ENCODE measurements at regions not wholly inside any gene's neighbourhood (a gene's known extent, or its start where the extent isn't known, plus 50 kb on each side); places are given as distances from the start of the nearest gene placed in this dataset.

DNA sequence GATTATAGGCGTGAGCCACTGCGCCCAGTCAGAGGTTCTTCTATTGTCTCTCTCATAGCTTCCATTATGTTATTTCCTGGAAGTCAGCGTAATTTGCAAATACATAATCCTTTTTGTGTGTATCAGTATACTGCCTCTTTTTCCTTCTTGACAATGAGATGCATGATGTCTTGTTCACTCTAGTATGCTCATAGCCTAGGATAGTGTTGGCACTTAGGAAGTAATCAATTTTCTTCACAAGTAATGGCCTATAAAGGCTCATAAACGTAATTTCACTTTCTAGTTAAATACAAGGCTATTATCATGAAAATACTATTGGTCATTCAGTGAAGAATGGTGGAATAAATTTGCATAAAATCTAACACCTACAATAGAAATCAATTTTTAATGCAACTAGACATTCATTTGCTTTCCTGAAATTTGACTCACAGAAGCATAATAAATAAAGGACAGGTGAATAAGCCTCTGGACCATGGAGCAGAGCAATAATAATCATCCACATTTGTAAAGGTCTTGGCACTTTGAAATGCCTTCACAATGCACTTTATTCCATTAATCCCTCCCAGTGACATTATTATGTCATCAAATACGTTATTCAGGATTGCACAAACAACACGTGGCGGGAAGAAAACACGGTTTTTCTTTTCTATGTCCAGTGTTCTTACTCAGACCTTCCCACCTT, 366.9 kb upstream of the BTBD3 start:
- no peaks in the 10 kb centered on the region for H3F3A ChIP-seq (ENCODE audit: low read depth)
- H3K79me2 ChIP-seq (ENCODE audit: insufficient read depth, low read length), result no peaks in the 10 kb centered on the region
- no peak overlapping the region for H2AFZ ChIP-seq (ENCODE audit: low read length)
- no peak overlapping the region for H3K4me3 ChIP-seq (ENCODE audit: low read length, poor library complexity, severe bottlenecking)
- no peak overlapping the region for H3K4me2 ChIP-seq (ENCODE audit: low read depth, low read length, poor library complexity, severe bottlenecking)
- H3K9me2 ChIP-seq (replicated peaks; ENCODE audit: low read depth, low read length), result no peaks in the 10 kb centered on the region
- H3K9ac ChIP-seq (ENCODE audit: low read depth, low read length, poor library complexity, severe bottlenecking), result no peak overlapping the region
- H3K27me3 ChIP-seq (ENCODE audit: insufficient read depth, low read length, poor library complexity, severe bottlenecking), result no peaks in the 10 kb centered on the region
- H3K36me3 ChIP-seq (ENCODE audit: insufficient read depth, low read length), result no peaks in the 10 kb centered on the region
- no peaks in the 10 kb centered on the region for H4K20me1 ChIP-seq (ENCODE audit: insufficient read depth, low read length, poor library complexity, severe bottlenecking)
- TF ChIP-seq, protein P1, sequence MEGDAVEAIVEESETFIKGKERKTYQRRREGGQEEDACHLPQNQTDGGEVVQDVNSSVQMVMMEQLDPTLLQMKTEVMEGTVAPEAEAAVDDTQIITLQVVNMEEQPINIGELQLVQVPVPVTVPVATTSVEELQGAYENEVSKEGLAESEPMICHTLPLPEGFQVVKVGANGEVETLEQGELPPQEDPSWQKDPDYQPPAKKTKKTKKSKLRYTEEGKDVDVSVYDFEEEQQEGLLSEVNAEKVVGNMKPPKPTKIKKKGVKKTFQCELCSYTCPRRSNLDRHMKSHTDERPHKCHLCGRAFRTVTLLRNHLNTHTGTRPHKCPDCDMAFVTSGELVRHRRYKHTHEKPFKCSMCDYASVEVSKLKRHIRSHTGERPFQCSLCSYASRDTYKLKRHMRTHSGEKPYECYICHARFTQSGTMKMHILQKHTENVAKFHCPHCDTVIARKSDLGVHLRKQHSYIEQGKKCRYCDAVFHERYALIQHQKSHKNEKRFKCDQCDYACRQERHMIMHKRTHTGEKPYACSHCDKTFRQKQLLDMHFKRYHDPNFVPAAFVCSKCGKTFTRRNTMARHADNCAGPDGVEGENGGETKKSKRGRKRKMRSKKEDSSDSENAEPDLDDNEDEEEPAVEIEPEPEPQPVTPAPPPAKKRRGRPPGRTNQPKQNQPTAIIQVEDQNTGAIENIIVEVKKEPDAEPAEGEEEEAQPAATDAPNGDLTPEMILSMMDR (conservative IDR thresholded peaks at IDR 0.05; ENCODE audit: low read length), result no peak
- TF ChIP-seq EZH2phosphoT487 (IDR thresholded peaks at IDR 0.05; ENCODE audit: borderline replicate concordance), result no peak
- no peaks in the 10 kb centered on the region for H3K4me1 ChIP-seq (ENCODE audit: insufficient read depth, low read length, poor library complexity, severe bottlenecking)
- H3K9me3 ChIP-seq (ENCODE audit: insufficient read depth, low read depth, low read length), result no peaks in the 10 kb centered on the region

DNA sequence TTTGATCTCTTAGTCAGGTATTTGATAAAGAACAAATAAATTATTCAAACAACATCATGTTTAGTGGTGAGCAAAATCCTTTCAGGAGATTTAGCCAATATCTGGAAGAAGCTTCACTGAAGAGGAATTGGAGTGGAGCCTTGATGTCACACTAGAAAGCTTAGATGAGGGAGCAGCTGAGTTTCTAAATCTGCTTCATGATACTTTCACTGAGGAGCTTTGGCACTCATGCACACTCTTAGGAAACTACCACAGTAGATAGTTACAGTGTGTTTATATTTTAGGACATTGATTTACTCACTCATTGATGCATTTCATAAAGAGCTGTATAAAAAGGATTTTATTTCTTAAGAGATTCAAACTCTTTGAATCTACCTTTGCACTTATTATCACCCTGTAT, 366.2 kb upstream of the BTBD3 start:
- Histone ChIP-seq H3K4me2 (ENCODE audit: low read depth, low read length, poor library complexity, severe bottlenecking) (no peak overlapping the region), H3K4me1 (ENCODE audit: insufficient read depth, low read length, poor library complexity, severe bottlenecking) (no peaks in the 10 kb centered on the region), H3K36me3 (ENCODE audit: insufficient read depth, low read length) (no peaks in the 10 kb centered on the region), H3K9me2 (replicated peaks; ENCODE audit: low read depth, low read length) (no peaks in the 10 kb centered on the region), H3F3A (ENCODE audit: low read depth) (no peaks in the 10 kb centered on the region), H3K79me2 (ENCODE audit: insufficient read depth, low read length) (no peaks in the 10 kb centered on the region), H4K20me1 (ENCODE audit: insufficient read depth, low read length, poor library complexity, severe bottlenecking) (no peaks in the 10 kb centered on the region), H2AFZ (ENCODE audit: low read length) (no peak overlapping the region), H3K9me3 (ENCODE audit: insufficient read depth, low read depth, low read length) (no peaks in the 10 kb centered on the region), H3K4me3 (ENCODE audit: low read length, poor library complexity, severe bottlenecking) (no peak overlapping the region), H3K27me3 (ENCODE audit: insufficient read depth, low read length, poor library complexity, severe bottlenecking) (no peaks in the 10 kb centered on the region), H3K9ac (ENCODE audit: low read depth, low read length, poor library complexity, severe bottlenecking) (no peak overlapping the region)
- TF ChIP-seq EZH2phosphoT487 (IDR thresholded peaks at IDR 0.05; ENCODE audit: borderline replicate concordance), result no peak
- TF ChIP-seq, protein P1 (conservative IDR thresholded peaks at IDR 0.05; ENCODE audit: low read length), result no peak

DNA sequence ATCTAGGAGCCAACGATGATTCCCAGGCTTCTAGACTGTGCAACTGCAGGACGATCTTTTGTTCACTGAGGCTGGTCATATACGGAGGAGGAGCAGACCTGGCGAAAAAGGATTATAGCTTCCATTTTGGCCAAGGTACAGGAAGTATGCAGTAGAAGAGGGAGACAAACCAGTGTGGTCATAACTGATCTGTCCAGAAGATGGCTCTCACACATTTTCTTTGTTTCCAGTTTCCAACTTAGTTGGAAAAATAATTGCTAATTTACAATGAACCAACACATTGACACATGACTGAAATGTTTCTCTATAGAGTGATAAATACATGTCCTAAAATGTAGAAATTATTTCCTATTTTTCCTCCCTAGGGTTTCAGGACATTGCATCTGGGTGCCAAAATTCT, 364.1 kb upstream of the BTBD3 start:
- no peaks in the 10 kb centered on the region for H3K4me1 ChIP-seq (ENCODE audit: insufficient read depth, low read length, poor library complexity, severe bottlenecking)
- H3K36me3 ChIP-seq (ENCODE audit: insufficient read depth, low read length), result no peaks in the 10 kb centered on the region
- H2AFZ ChIP-seq (ENCODE audit: low read length), result peak overlapping the region; percentile 36; the same call in 1 of the 2 replicates
- H3K27me3 ChIP-seq (ENCODE audit: insufficient read depth, low read length, poor library complexity, severe bottlenecking), result no peaks in the 10 kb centered on the region
- H3K4me3 ChIP-seq (ENCODE audit: low read length, poor library complexity, severe bottlenecking), result no peak overlapping the region
- no peaks in the 10 kb centered on the region for H3K79me2 ChIP-seq (ENCODE audit: insufficient read depth, low read length)
- TF ChIP-seq, protein P1 (conservative IDR thresholded peaks at IDR 0.05; ENCODE audit: low read length), result peak; percentile 52
- no peak for TF ChIP-seq EZH2phosphoT487 (IDR thresholded peaks at IDR 0.05; ENCODE audit: borderline replicate concordance)
- H3K4me2 ChIP-seq (ENCODE audit: low read depth, low read length, poor library complexity, severe bottlenecking), result no peak overlapping the region
- H4K20me1 ChIP-seq (ENCODE audit: insufficient read depth, low read length, poor library complexity, severe bottlenecking), result no peaks in the 10 kb centered on the region
- no peaks in the 10 kb centered on the region for H3K9me2 ChIP-seq (replicated peaks; ENCODE audit: low read depth, low read length)
- H3K9me3 ChIP-seq (ENCODE audit: insufficient read depth, low read depth, low read length), result no peaks in the 10 kb centered on the region
- H3F3A ChIP-seq (ENCODE audit: low read depth), result no peaks in the 10 kb centered on the region
- no peak overlapping the region for H3K9ac ChIP-seq (ENCODE audit: low read depth, low read length, poor library complexity, severe bottlenecking)
